GM03348 (cell line): ENCODE measurements at regions not wholly inside any gene's neighbourhood (a gene's known extent, or its start where the extent isn't known, plus 50 kb on each side); places are given as distances from the start of the nearest gene placed in this dataset.

Experiments used
- DNase-seq: peaks from one replicate; pipeline ENCODE4 v3.0.0; 2012; ENCODE audit warnings: low spot score

DNA sequence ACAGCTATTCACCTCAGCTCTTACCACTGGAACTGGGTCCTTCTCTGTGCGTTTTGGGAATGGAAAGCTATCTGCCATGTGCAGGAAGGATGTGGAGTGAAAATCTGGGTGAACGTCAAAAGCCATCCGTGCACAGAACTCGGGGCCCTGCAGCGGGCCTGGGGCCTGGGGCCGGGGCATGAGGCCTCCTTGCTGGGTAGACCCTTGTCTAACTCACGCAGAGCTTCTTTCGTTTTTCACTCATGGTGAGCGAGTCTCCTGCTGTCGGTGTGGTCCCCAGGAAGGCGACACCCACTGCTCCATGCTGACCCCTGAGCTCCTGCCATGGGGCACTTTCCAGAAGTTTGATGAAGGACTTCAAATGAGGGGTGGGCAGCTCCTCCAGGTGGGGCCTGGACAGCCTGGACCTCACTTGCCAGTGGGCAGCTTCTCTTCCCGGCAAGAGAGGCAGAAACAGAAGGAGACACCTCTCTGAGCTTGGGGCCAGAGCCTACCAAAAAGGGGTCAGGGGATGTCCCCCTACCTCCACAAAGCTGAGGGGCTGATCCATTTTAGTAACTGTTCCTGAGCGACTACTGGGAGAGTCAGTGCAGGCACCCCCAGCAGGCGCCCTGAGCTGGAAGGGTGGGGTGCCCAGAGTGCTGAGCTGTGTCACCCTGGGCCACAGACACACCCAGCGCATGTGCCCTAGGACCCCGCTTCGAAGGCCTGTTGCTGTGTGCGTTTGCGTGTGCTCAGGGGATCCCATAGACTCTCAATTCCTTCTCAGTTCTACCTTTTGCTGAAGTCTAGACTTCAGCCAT is 117.7 kb upstream of the HDAC4 start:
- no peak for DNase-seq

DNA sequence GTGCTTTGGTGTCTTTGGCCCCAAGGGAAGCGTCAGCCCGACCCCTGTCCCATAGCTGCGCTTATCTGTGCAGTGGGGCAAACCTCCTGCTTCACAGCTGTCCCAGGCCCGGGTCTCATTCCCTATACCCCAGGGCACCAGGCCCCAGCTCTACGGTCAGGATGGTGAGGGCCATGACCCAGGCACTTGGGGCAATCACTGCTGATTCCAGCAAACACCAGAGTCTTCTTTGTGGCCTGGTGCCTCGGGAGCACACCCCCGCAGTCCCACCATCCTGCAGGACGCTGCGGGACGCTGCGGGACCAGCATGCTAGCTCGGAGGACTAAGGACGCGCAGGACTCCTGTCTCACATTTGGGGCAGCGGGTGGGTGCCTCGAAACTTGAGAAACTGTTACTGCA is 116.9 kb upstream of the HDAC4 start:
- DNase-seq, result no peak

DNA sequence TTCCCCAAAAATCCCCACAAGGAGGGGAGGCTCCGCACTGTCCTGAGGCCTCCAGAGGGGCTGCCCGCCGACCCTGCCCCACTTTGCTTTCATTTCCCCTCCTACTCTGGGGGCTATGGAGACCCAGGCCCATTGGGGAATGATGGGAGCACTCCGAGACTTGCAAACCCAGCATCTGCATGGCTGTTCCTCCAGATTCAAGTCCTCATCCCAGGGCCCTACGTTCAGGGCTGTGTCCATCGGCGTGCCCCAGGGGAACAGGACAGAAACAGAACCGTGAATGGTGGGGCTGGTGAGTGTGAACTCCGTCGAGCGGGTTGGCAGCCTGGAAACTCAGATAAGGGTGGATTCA is 116.1 kb upstream of the HDAC4 start:
- no peak for DNase-seq

DNA sequence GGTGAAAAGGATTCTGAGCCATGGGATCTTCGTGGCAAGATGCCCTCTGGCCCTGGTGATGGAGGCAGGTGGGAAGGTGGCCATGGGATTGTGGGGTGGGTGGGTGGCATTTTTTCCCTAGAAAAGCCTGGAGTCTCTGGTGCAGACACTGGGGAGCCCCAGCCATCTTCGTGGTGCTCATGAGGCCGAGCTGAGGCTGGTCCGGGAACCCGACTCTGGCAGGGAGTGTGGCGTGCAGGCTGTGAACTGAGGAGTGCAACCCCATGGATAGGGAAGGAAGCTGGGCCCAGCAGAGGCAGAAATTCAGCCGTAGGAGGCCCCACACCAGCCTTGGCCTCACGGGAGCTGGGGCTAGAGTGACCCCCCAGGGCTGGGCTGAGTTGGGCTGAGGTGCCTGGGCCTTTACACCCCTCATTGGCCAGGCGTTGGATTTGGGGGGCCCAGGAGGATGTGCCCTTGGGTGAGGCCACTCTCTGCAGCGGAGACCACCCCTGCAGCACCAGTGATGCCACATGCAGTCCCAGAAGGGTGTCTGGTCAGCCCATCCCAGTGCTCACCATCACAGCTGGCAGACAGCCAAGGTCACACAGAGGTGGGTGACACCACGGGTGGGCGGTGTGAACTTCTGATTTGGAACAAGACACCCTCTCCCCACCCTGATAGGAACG is 115.6 kb upstream of the HDAC4 start:
- DNase-seq, result no peak

DNA sequence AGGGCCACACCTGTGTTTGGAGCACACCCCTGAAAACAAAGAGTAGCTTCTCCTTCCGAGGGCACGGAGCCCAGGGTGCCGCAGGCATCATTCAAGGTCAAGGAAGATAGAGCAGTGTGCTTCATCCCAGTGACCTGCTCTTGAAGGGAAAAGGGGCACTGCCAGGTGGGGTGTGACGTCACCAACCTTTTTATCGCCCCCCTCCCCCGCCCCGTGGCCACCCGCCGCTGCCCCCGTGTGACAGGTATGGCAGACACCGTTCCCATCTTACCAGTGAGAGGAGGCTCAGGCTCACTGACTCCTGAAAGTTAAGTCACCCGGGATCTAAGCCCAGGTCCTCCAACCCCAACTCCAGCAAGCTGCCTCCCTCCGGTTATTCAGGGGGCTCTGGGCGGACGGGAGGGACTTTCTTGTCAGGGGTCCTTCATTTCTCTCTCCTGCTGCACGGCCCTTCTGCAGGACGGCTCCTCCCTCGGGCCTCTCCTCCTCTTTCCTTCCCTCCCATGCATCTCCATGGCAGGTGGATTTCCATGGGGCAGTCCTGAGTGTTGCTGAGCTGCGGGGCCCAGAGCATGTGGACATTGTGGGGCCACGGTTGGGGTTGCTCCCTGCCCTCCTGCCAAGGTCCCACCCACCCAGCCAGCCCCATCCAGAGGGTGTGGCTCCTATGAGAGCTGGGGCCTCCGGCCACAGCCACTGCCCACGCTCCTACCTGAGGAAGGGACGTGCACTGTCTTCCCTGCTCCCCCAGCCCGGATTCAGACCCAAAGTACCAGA is 114.1 kb upstream of the HDAC4 start:
- no peak for DNase-seq

DNA sequence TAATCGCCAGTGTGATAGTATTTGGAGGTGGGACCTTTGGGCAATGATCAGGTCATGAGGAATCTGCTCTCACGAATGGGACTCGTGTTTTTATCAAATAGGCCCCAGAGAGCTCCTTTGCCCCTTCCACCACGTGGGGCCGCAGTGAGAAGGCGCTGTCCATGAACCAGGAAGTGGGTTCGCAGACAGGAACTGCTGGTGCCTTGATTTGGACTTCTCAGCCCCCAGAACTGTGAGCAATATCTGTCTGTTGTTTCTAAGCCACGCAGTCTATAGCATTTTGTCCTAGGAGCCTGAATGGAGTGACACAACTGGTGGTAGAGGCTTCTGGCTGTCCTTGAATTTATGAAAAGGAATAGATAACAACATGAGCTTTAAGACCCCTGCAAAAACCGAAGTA is 111.2 kb upstream of the HDAC4 start:
- no peak for DNase-seq

DNA sequence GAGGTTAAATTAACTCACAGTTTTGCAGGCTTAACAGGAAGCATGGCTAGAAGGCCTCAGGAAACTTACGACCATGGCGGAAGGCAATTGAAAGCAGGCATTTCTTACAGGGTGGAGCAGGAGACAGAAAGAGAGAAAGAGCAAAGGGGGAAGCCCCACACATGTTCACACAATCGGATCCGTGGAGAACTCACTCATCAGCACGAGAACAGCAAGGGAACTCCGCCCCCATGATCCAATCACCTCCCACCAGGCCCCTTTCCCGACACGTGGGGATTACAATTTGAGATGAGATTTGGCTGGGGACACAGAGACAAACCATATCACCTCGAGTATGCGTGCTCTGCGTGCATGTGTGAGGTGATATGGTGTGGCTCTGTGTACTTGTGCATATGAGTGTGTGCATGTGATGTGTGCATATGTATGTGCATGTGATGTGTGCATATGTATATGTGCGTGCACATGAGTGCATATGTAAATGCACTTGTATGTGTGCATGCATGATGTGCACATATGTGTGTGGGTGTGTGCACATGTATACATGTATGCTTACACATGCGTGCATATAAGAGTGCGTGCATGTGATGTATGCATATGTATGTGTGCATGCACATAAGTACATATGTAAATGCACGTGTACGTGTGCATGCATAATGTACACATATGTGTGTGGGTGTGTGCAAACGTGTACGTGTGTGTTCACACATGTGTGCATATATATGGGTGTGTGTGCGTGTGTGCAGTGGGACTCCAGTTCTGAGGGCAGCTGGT is 108.7 kb upstream of the HDAC4 start:
- DNase-seq, result no peak

DNA sequence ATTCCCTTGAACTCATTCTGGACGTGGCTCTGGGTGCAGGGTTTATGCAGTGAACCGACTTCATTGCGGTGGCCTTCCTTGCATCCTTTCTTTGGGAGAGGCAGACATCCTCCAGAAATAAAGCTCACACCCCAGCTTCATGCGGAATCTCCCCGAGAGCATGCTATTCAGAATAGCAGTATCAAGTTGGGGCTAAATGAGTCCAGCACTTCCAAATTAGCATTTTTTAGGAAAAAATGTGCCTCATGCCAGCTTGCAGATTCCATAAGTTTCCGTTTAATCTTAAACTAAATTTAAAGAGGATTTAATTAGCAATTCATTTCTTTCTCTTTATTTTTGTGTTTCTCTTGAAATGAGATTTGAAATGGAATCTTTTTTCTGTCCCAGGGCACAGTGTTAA is 107.4 kb upstream of the HDAC4 start:
- DNase-seq, result no peak

DNA sequence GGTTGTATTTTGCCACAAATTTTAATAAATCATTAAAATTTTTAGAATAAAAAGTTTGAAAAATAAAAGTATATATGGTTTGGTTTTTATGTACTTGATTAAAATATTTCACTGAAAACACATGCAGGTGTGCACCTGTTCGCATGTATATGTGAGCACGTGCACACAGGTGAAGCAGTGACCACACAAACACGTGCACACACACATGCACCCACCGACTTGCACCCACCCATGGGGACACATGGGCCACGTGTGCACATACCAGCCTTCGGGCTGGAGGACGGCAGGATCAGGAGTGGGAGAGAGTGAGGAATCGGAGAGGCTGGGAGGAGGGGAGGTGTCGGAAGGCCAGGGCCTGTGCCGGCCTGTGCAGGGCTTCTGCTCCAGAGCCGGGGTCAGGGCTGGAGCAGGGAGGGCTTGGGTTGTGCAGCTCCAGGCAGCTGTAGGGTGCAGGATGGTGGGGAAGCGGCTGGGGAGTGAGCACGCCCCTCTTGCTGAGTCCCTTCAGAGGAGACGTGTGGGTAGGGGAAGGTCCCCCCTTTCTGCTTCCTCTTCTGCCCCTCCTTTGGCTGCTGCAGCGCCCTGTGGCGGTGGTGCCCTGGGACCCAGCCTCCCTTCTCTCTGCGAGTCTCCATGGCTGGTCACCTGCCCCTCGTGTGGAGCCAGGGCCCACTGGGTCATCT is 106.9 kb upstream of the HDAC4 start:
- DNase-seq, result no peak

DNA sequence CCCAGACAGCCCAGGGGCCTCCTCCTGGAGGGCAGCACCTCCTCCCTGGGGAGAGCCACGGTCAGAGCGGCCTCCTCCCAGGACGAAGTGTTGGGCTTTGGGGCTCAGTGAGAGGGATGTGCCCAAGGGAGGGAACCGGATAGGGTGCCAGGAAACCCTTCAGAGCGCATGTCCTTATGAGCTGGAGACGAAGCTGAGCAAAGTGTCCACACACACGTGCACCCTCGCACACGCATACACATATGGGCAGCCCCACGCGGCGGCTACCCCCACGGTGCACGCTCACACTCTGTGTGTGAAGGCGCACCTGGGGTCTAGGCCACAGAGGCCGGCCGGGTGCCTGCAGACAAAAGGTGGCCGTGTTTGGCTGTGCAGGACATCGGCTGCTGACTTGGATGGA is 106.1 kb upstream of the HDAC4 start:
- no peak for DNase-seq

DNA sequence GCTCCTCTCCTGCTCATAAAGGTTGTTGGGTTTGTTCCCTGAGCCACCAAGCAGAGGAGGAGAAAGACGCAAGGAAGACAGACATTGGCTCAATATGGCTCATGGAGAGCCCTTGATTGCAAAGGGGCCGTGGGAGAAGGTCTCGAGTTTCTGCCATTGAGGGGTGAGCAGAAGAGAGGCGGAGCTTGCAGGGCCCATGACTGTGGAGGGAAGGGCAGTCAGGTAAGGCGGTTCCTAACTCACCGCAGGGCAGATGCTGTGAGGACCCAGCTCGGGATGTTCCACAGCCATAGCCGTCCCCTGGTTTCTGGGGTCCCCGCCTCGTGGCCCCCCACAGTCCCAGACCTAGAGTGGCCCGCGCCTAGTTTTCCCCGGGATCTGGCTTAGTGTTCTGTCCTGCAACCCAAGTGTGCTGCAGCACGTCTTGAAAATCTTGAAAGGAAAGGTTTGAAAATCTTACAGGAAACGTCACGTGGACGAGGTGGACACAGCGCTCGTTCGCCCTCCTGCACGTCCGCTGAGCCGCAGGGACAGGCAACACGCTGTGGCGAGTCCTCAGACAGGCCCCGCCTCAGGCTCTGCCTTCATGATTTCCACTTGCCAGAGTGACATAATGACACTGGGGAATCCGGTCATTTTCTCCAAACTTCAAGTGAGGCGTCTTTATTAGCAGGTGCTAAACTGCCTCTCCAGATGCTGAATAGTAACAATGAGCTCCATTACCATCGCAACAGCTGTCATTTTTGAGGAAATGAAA is 105.5 kb upstream of the HDAC4 start:
- DNase-seq, result no peak

DNA sequence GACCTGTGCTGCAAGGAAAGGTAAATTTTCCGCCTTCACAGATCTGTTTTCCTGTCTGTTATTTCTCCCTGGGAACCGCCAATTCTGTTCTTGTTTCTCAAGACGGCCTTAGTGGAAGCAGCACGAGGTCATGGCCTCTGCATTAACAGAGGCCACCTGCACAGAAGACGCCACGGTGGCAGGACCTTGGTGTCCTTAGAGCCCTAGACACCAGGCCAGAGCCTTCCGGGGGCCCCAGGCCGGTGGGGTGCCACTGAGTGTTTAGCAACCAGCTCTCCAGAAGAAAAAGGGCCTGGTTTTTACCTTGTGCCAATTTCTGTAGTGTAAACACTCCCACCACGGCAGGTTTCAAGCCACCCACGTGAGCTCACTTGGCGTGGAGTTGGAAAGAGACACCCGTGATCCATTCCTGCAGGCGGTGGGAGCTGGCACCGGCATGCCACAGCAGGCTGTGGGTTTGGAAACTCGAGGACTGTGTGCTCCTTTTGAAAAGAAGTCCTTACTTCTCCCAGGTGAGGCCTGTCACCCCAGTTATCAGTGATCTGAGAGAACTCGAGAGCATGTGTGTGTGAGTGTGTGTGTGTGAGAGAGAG is 103.9 kb upstream of the HDAC4 start:
- no peak for DNase-seq

DNA sequence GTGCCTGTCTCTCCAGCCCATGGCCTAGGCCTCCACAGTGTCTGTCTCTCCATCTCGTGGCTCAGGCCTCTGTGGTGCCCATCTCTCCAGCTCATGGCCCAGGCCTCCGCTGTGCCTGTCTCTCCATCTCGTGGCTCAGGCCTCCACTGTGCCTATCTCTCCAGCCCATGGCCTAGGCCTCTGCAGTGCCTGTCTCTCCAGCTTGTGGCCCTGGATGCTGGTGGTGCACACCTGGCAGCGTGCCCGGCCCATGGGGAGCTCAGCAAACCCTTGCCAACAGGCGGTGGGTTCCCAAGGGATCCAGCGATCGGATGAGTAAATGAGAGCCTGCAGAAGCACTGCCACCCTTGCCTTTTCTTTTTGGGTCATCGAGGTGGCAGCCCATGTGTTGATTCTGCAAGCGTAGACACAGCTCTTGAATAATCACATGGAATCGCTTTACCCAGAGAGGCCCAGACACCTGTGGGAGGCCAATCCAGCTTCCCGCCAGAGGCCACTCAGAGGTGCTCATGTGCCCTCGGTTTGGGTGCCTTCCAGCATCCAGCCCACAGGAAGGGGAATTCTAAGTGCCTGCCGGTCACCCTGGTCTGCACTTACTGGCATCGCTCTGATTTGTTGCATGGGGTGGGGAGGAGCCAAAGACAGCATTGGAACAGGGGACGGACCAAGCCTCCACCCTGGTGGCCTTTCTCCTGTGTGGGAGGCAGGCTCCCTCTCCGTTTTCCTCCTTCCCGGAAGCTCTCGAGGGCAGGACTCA is 101.8 kb upstream of the HDAC4 start:
- no peak for DNase-seq

DNA sequence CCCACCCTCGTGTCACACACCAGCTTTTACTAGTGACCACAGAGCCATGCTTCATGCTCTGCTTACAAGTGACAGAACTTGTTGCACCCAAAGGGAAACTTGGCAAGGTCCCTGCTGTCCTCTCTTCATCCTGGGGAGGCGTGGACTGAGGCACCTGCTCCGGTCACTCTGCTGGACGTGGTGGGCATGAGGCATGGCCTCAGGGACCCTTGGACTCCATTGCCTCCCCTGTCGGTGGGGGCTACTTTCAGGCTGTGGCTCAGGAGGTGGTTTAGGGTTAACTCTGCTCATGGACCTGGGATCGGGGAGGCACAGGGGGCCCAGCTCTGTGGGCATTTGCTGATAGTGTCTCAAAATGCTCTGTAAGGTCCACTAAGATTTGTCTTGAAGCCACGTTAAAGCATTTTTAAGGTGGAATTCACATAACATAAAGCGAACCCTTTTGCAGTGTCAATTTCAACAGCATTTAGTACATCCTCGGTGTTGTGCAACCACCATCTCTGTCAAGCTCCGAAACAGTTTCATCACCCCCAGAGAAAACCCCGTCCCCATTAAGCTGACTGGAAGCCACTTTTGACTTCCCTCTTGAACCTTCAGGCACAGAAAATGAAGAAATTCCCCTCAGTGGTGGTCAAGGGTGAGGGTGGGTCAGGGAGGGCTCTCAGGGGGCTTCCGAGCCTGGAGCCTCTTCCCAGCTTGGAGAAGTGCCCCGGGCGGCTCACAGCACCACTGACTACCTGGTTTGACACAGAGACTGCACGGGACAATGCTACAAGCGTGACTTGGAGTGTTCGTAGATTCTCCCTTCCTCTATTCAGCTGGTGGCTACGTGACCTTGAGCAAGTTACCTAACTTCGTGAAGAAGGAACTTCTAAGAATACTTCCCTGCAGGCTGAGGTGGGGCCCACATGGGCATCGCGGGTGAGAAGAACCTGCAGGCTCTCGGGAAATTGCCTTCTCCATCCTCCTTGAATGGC is 100.0 kb upstream of the HDAC4 start:
- no peak for DNase-seq

DNA sequence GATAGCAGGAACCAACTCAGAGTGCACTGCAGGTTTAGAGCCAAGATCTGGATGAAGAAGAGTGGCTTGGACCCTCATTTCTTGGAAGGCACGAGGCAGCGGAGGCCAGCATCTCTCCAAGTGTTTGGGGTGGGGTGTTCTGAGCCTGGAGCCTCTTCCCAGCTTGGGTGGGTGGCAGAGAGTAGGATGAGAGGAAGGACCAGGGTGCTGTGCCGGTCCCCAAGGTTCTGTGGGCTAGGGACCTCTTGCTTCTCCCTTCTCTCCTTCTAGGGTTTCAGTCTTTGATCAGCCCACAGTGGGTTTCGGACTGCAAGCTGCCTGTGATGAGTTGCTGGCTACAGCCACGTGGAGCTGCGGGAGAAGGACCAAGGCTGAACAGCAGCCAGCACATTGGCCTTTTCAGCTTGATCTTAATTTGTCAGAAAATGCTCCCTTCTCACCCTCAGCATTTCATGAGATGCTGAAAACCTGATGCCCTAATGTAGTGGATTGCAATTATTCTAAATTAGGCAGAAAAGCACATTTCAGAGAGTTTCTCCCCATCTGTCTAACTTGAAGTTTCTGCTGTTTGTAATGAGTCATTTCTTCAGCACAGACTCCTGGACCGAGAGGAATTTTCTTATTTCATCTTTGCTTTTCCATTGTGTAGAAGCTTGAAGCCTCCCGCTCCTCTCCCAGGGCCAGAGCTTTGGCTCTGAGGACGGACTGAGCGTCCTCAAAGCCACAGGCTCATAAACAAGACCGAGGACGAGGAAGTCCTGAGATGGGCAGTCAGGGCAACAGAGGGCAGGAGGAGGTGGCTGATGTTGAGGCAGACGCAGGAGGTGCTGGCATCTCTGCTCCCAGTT is 99.1 kb upstream of the HDAC4 start:
- DNase-seq, result peak; percentile 60

DNA sequence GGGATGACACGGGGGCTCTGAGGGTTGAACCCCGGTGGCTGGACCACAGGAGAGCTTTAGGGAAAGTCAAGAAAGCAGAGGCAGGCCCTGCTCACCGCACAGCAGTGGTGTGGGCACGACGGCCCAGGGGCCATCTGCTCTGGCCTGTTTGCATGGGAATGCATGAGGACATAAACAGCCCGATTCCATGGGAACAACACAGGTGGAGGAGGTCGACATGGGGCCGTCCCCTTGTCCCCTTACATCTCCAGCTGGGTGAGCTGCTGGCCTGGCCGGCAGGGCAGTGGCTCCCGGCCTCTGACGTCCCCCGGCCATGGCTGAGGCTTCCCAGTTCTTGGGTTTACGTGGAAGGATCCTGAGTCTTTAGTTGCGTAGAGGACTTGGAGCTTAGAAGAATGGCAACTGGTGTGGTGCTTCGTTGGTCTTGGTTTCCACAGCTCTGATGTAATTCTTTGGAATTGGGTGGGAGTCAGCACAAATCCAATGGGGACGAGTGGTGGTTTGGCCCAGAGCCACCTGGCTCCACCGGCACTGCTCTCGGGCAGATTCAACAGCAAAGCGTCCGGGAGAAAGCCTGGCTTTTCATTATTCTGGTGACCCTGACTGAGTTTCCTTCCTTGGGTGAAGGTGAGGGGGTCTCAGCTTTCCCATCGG is 98.3 kb upstream of the HDAC4 start:
- peak; percentile 74 for DNase-seq

DNA sequence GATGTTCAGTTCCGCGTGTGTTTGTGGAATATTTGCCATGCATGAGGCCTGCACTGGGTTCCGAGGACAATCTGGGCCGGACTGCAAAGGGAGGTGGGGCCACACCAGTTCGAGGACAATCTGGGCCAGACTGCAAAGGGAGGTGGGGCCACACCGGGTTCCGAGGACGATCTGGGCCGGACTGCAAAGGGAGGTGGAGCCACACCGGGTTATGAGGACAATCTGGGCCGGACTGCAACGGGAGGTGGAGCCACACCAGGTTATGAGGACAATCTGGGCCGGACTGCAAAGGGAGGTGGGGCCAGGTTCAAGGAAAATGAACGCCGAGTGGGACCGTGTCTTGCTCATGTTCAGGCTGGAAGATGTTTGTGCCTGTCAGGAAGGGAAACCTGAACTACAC is 97.8 kb upstream of the HDAC4 start:
- DNase-seq, result no peak
